SW 1271 (cell line): ENCODE measurements at regions not wholly inside any gene's neighbourhood (a gene's known extent, or its start where the extent isn't known, plus 50 kb on each side); places are given as distances from the start of the nearest gene placed in this dataset.
"Not testable (repeated sequence)": the region's sequence is repeated elsewhere in the genome, so short reads cannot be mapped to it uniquely, and the experiment has no call there.

ENCODE experiments used
- DNase-seq, 2 experiments: peaks; one replicate each; lab custom pipeline; 2025; lab: John Stamatoyannopoulos, UW

- DNase-seq, result not testable (repeated sequence)
Observed at GRCh38 chr6:75031102-75031501, 174.8 kb downstream of the COL12A1 start.

GRCh38 chr6:75029333-75029732, 176.5 kb downstream of the COL12A1 start:
- DNase-seq, result no peak

DNA sequence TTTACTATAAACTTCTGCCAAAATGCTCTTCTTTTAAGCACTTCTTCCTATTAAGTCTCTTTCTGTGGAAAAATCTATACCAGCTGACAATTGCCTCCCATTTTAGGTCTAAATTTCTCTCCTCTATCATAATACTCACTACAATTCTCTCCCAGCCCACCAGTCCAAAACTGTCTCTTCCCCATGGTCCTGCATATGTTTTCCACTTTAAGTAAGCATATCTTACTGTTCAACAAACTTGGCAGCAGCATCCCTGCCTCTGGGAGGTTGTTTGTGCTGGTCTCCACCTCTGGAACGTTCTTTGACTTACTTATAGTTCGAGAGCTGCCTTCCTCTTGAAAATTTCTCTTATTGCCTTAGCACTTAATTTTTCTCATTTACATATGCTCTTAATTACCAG, 180.5 kb downstream of the COL12A1 start:
- no peak for DNase-seq

GRCh38 chr6:75024828-75025227, 181.0 kb downstream of the COL12A1 start:
- DNase-seq, result no peak

DNA sequence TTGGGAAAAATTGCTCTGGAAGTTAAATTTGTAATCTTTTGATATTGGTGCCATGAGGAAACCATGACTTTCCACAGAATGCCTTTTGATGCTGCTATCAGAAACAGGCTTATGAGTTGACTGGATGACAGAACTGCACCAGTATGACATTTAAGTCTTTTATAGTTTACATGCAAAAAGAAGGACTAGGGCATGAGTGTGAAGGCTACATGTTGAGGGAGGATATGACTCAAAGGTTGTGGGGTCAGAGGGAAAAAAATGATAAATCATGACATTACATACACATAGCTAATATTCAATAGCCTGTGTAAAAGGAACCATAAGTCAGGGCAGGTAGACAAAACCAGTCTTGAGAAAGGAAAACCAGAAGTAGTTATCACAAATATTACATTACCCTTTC, 182.2 kb downstream of the COL12A1 start:
- DNase-seq, result no peak

- DNase-seq, result no peak
Observed at GRCh38 chr6:75020971-75021370, 184.9 kb downstream of the COL12A1 start.

DNA sequence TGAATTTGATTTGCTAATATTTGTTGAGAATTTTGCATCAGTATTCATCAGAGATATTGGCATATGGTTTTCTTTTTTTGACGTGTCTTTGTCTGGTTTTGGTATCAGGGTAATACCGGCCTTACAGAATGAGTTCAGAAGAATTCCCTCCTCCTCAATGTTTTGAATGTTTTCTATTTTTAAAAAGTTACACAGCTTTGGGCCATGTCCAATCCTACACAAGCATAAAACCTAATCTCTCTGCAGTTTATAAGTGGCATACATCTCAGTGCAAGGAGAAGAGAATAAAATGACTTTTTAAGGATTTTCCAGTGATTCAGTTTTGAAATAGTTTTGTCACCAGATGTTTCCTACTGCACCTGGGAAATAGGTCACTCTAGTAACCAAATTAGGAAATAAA, 185.5 kb downstream of the COL12A1 start:
- DNase-seq, result no peak

GRCh38 chr6:75012018-75012417, 193.8 kb downstream of the COL12A1 start:
- no peak for DNase-seq

DNA sequence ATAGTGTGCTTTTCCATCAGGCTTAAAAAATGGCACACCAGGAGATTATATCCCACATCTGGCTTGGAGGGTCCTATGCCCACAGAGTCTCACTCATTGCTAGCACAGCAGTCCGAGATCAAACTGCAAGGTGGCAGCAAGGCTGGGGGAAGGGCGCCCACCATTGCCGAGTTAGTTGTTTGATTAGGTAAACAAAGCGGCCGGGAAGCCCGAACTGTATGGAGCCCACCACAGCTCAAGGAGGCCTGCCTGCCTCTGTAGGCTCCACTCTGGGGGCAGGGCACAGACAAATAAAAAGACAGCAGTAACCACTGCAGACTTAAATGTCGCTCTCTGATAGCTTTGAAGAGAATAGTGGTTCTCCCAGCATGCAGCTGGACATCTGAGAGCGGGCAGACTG, 201.9 kb downstream of the COL12A1 start:
- DNase-seq, result not testable (repeated sequence)

- DNase-seq, result no peak
Observed at GRCh38 chr6:74997646-74998045, 208.2 kb downstream of the COL12A1 start.

- DNase-seq, result no peak
Observed at GRCh38 chr6:74993136-74993535, 212.7 kb downstream of the COL12A1 start.

- DNase-seq, result no peak
Observed at GRCh38 chr6:74991573-74992332, 214.1 kb downstream of the COL12A1 start.

DNA sequence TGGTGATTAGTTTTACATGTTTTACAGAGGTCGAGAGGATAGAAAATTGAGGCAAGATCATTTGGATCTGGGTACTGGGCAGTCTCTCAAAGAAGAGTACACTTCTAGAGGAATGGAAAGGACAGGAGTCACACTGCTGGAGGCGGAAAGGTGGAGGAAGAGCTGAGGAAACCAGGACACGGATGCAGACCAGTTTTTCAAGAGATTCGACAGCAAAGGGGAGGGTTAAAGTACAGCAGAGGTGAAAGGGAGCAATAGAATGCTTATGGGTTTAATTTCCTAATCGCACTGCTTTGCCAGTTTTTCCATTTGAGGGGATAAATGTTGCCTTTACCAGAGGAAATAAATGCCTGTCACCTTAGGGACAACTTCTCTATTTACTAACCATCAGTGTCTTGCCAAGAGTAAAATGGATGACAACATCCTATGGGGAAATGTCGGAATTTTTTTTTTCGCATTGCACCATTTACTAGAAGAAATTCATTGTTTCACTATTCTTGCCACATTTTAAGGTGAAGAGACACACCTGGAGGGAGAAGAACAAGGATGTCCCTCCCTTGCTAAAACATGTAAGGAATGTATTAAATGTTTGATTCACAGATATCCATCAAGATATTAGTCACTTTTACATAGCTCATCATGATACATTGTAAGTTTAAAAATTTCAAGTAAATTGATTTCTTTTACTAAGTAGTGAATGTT, 226.6 kb downstream of the COL12A1 start:
- no peak for DNase-seq

DNA sequence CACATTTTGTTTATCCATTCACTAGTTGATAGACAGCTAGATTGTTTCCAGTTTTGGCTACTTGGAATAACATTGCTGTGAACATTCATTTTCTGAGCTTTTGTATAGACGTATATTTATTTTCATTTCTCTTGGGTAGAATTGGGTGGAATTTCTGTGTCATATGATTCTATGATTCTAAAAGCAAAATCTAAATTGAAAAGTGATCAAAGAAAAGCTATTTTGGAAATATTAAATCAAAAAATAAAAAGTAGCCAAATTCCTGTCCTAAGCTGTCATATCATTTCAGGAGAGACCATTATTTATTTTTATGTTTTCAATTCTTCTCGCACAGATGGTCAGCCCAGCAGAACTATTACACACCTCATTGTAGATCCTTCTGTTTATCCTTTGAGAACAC, 229.2 kb downstream of the COL12A1 start:
- no peak for DNase-seq

- DNase-seq, result no peak
Observed at GRCh38 chr6:74976026-74976425, 229.8 kb downstream of the COL12A1 start.

GRCh38 chr6:74973591-74973990, 232.3 kb downstream of the COL12A1 start:
- DNase-seq, result no peak

DNA sequence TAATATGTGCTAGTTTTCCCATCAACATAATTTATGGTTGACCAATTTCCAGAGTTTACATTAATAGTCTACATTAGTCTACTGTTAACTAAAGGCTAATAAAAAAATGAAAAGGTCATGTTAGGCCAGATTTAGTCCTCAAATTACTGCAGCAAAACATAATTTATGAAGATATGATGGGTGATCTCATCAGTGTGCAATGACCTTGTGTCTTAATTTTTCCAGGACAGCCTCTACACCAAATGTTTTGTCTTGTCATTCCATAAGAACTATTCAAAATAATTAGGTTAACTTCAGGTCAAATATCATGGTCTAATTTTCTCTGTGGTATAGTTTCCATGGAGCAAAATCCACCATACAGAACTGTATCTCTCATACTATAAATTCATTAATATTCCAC, 234.2 kb downstream of the COL12A1 start:
- no peak for DNase-seq

GRCh38 chr6:74969591-74970267, 236.1 kb downstream of the COL12A1 start:
- no peak for DNase-seq

DNA sequence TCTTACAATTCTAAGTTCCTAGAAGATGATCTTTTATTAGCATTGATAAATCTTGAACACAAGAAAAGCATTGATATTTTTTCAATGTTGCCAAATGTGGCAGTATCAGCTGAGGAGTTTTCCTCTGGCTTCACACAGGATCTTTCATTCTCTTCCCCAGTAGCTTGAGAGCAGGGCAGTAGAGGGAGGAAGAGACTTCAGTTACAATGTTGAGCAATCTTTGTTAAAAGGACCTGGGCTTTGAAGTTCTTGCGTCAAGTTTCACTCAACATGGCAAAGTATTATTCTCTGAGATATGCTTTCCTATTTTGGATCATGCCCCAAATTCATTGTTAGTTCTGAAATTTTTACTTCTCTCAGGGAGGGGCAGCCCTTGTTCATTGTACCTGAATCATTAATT, 238.0 kb downstream of the COL12A1 start:
- DNase-seq, result no peak

DNA sequence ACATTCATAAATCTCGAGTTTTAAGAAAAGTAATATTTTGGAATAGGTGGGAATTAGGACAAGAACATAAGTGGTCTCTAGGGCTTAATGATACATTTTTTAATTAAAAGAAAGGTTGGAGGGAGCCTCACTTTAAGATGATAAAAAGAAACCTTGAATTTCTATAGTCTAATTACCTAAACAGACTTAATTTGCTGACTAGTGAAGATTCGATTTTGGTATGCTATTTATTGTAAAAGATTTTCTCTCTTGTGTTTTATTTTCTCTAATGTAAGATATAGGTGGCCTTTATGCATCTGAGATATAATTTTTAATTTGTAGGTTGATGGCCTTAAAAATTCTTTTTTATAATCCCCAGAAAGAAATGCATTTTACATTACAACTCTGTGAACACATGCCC, 239.1 kb downstream of the COL12A1 start:
- DNase-seq, result no peak

DNA sequence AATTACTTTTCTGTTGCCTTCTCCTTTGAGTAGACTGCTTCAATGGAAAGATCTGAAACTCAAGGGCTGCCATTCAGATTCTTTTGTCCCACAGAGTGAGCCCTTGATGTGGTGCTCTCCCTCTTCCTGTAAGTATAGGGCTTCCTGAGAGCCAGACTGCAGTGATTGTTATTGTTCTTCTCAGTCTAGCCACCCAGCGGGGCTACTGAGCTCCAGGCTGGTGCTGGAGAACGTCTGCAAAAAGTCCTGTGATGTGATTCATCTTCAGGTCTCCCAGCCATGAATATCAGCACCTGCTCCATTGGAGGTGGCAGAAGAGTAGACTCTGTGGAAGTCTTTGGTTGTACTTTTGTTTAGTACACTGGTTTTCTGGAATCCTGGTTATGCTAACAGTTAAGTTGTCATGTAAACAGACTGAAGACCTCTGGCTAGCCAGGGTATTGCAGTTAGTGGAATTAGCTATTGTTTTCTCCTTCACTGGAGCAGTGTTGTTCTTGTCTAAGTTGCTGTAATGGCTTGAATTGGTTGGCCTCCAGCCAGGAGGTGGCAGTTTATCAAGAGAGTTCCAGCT, 240.9 kb downstream of the COL12A1 start:
- DNase-seq, result no peak

DNA sequence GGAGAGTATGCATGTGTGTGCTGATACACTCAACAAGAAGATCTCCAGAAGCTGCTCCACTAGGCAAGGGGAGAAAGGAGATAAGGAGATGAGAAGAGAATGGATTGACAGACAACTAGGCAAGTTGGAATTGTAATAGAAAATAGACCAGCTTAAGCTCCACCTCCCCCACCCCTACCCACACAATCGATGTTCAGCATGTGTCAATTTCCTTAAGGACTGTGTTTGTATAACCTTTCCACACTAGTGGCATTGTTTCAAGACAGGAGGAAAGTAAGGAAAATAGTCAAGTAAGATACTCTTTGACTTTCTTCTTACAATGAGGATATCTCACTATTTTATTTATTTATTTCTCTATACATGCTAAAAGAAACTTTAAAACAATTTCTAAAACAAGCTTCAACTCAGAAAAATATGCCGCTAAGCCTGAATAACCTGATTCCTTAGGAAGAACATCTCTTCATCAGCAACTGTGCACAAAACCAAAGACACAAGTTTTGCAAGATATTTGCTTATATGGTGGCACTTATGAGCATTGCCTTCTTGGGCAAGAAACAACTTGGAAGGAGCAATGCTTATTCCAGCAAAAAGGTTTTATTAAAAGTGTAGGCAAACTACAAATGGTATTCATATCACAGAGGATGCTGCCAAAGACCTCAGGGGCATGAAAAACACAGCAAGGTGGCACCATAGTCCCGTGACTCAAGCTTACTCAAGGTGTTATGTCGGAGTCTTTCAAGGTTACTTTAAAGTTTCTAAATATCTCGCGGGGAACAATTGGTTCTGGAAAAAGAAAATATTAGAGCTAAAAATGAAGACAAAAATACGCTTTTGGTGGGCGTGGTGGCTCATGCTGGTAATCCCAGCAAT, 249.1 kb downstream of the COL12A1 start:
- DNase-seq, result no peak
